ENCODE measurements at regions not wholly inside any gene's neighbourhood (a gene's known extent, or its start where the extent isn't known, plus 50 kb on each side); places are given as distances from the start of the nearest gene placed in this dataset.

GRCh38 chr4:58090539-58090938, 980.4 kb upstream of the IGFBP7 start:
- no peak overlapping the region for H3K27ac ChIP-seq (ENCODE audit: low read depth, low read length, poor library complexity, severe bottlenecking)
- no peaks in the 10 kb centered on the region for H3K36me3 ChIP-seq (ENCODE audit: insufficient read depth, low read length)
- no peaks in the 10 kb centered on the region for H3F3A ChIP-seq (ENCODE audit: insufficient read depth, low read length)
- no peaks in the 10 kb centered on the region for H3K79me2 ChIP-seq (ENCODE audit: insufficient read depth, low read length)
- H2AFZ ChIP-seq (ENCODE audit: low read length) = no peak overlapping the region
- H4K20me1 ChIP-seq (ENCODE audit: insufficient read depth, low read length) = no peaks in the 10 kb centered on the region
- no peak overlapping the region for H3K9ac ChIP-seq (ENCODE audit: low read length)
- no peaks in the 10 kb centered on the region for H3K9me2 ChIP-seq (ENCODE audit: low read depth, low read length)
- no peak overlapping the region for H3K4me2 ChIP-seq (ENCODE audit: low read length)
- no peaks in the 10 kb centered on the region for H3K4me1 ChIP-seq (ENCODE audit: insufficient read depth, low read length, severe bottlenecking)
- no peak for TF ChIP-seq CTCF (IDR thresholded peaks at IDR 0.05; ENCODE audit: low read length)
- no peak for TF ChIP-seq EZH2 (IDR thresholded peaks at IDR 0.05; ENCODE audit: borderline replicate concordance, low read length)
- H3K27me3 ChIP-seq (ENCODE audit: insufficient read depth, low read length) = no peaks in the 10 kb centered on the region
- no peak overlapping the region for H3K4me3 ChIP-seq (ENCODE audit: low read depth, low read length, poor library complexity, severe bottlenecking)
- H3K9me3 ChIP-seq (ENCODE audit: low read length) = no peaks in the 10 kb centered on the region

- Histone ChIP-seq H3K4me3 (ENCODE audit: low read depth, low read length, poor library complexity, severe bottlenecking) (no peak overlapping the region), H3K4me1 (ENCODE audit: insufficient read depth, low read length, severe bottlenecking) (no peaks in the 10 kb centered on the region)
- no peak for TF ChIP-seq EZH2 (IDR thresholded peaks at IDR 0.05; ENCODE audit: borderline replicate concordance, low read length)
- TF ChIP-seq CTCF (IDR thresholded peaks at IDR 0.05; ENCODE audit: low read length) = no peak
Measured at GRCh38 chr4:58081356-58081755, 971.2 kb upstream of the IGFBP7 start.

GRCh38 chr4:58075724-58076123, 965.5 kb upstream of the IGFBP7 start:
- no peaks in the 10 kb centered on the region for H3K9me3 ChIP-seq (ENCODE audit: low read length)
- H3K27ac ChIP-seq (ENCODE audit: low read depth, low read length, poor library complexity, severe bottlenecking) = no peak overlapping the region
- no peaks in the 10 kb centered on the region for H4K20me1 ChIP-seq (ENCODE audit: insufficient read depth, low read length)
- H3K9ac ChIP-seq (ENCODE audit: low read length) = no peak overlapping the region
- H2AFZ ChIP-seq (ENCODE audit: low read length) = no peak overlapping the region
- H3K36me3 ChIP-seq (ENCODE audit: insufficient read depth, low read length) = no peaks in the 10 kb centered on the region
- no peaks in the 10 kb centered on the region for H3K79me2 ChIP-seq (ENCODE audit: insufficient read depth, low read length)
- no peak overlapping the region for H3K4me3 ChIP-seq (ENCODE audit: low read depth, low read length, poor library complexity, severe bottlenecking)
- no peak overlapping the region for H3K4me2 ChIP-seq (ENCODE audit: low read length)
- H3K27me3 ChIP-seq (ENCODE audit: insufficient read depth, low read length) = no peaks in the 10 kb centered on the region
- no peaks in the 10 kb centered on the region for H3K9me2 ChIP-seq (ENCODE audit: low read depth, low read length)
- H3F3A ChIP-seq (ENCODE audit: insufficient read depth, low read length) = no peaks in the 10 kb centered on the region
- H3K4me1 ChIP-seq (ENCODE audit: insufficient read depth, low read length, severe bottlenecking) = no peaks in the 10 kb centered on the region
- TF ChIP-seq CTCF (IDR thresholded peaks at IDR 0.05; ENCODE audit: low read length) (no peak), EZH2 (IDR thresholded peaks at IDR 0.05; ENCODE audit: borderline replicate concordance, low read length) (no peak)

More at GRCh38 chr4:58081356-58081755, 971.2 kb upstream of the IGFBP7 start:
- no peaks in the 10 kb centered on the region for H3K36me3 ChIP-seq (ENCODE audit: insufficient read depth, low read length)
- no peaks in the 10 kb centered on the region for H3K9me2 ChIP-seq (ENCODE audit: low read depth, low read length)
- H3K27me3 ChIP-seq (ENCODE audit: insufficient read depth, low read length) = no peaks in the 10 kb centered on the region
- H3K9me3 ChIP-seq (ENCODE audit: low read length) = no peaks in the 10 kb centered on the region
- H3F3A ChIP-seq (ENCODE audit: insufficient read depth, low read length) = no peaks in the 10 kb centered on the region
- no peak overlapping the region for H3K27ac ChIP-seq (ENCODE audit: low read depth, low read length, poor library complexity, severe bottlenecking)
- H2AFZ ChIP-seq (ENCODE audit: low read length) = no peak overlapping the region
- H3K4me2 ChIP-seq (ENCODE audit: low read length) = no peak overlapping the region
- no peak overlapping the region for H3K9ac ChIP-seq (ENCODE audit: low read length)
- H4K20me1 ChIP-seq (ENCODE audit: insufficient read depth, low read length) = no peaks in the 10 kb centered on the region
- no peaks in the 10 kb centered on the region for H3K79me2 ChIP-seq (ENCODE audit: insufficient read depth, low read length)

Measured in OCI-LY1 (cell line).